ENCODE measurements at regions not wholly inside any gene's neighbourhood (a gene's known extent, or its start where the extent isn't known, plus 50 kb on each side); places are given as distances from the start of the nearest gene placed in this dataset.

GRCh38 chr6:106895703-106896040, 78.9 kb downstream of the CD24 start:
- no peak for TF ChIP-seq CTCF (IDR thresholded peaks at IDR 0.05)
- TF ChIP-seq EZH2phosphoT487 (IDR thresholded peaks at IDR 0.05): no peak
- no peak for TF ChIP-seq EZH2 (IDR thresholded peaks at IDR 0.05)

All from neural progenitor cell (in vitro differentiated cells).